Naive B cell (primary cell): ENCODE measurements at regions not wholly inside any gene's neighbourhood (a gene's known extent, or its start where the extent isn't known, plus 50 kb on each side); places are given as distances from the start of the nearest gene placed in this dataset.
"Not testable (repeated sequence)": the region's sequence is repeated elsewhere in the genome, so short reads cannot be mapped to it uniquely, and the experiment has no call there.

ENCODE experiments used
- ATAC-seq, 2 donors: fragments of 150-1000 bp; cut with Tn5 transposase; 2 replicates each; pipeline ENCODE4 v1.10.0; 2021; ENCODE audit warnings: low read depth in 2 of 2, mild to moderate bottlenecking in 2 of 2, moderate library complexity in 2 of 2
- DNase-seq: peaks from one replicate; pipeline ENCODE4 v3.0.0; 2022
- H3K27ac Mint-ChIP-seq, 6 donors: one replicate each; pipeline ENCODE4 v1.8.0; 2020 to 2022; ENCODE audit warnings: mild to moderate bottlenecking in 6 of 6, mixed read lengths in 6 of 6, moderate library complexity in 5 of 6, inconsistent platforms in 2 of 6
- H3K27me3 Mint-ChIP-seq, 3 donors: one replicate each; pipeline ENCODE4 v1.8.0; 2021 to 2022; ENCODE audit warnings: mixed read lengths in 3 of 3, mild to moderate bottlenecking in 1 of 3
- H3K36me3 Mint-ChIP-seq, 2 donors: one replicate each; pipeline ENCODE4 v1.8.0; 2020 to 2022; ENCODE audit warnings: mixed read lengths in 2 of 2, inconsistent platforms in 1 of 2, mild to moderate bottlenecking in 1 of 2
- H3K4me1 Mint-ChIP-seq, 3 donors: one replicate each; pipeline ENCODE4 v1.8.0; 2020 to 2022; ENCODE audit warnings: mixed read lengths in 3 of 3, inconsistent platforms in 1 of 3, mild to moderate bottlenecking in 1 of 3, moderate library complexity in 1 of 3
- H3K4me3 Mint-ChIP-seq, 8 donors: one replicate each; pipeline ENCODE4 v1.8.0; 2020 to 2022; ENCODE audit warnings: mild to moderate bottlenecking in 8 of 8, mixed read lengths in 8 of 8, moderate library complexity in 8 of 8, inconsistent platforms in 2 of 8
- H3K9me3 Mint-ChIP-seq, 7 donors: one replicate each; pipeline ENCODE4 v1.8.0; 2020 to 2022; ENCODE audit warnings: mixed read lengths in 7 of 7, mild to moderate bottlenecking in 5 of 7, inconsistent platforms in 2 of 7, moderate library complexity in 1 of 7

- H3K4me3 Mint-ChIP-seq, result no peak overlapping the region
- peaks cover 0 to 6% (median 0%) of the 10 kb centered on the region in 7 donors for H3K9me3 Mint-ChIP-seq
- H3K4me1 Mint-ChIP-seq, result no peaks in the 10 kb centered on the region
- DNase-seq (no peak), ATAC-seq (no peak)
- H3K27ac Mint-ChIP-seq, result no peak overlapping the region
- H3K27me3 Mint-ChIP-seq, result no peaks in the 10 kb centered on the region
- no peaks in the 10 kb centered on the region for H3K36me3 Mint-ChIP-seq
Measured at GRCh38 chr12:83958997-83959396, 953.6 kb downstream of the SLC6A15 start.

- Mint-ChIP-seq H3K27ac (no peak overlapping the region), H3K9me3 (peaks cover 0 to 6% (median 3%) of the 10 kb centered on the region in 7 donors), H3K4me1 (no peaks in the 10 kb centered on the region), H3K36me3 (peaks cover 0 to 4% of the 10 kb centered on the region in 2 donors), H3K4me3 (no peak overlapping the region), H3K27me3 (no peaks in the 10 kb centered on the region)
- no peak for DNase-seq
- no peak for ATAC-seq
Measured at GRCh38 chr12:83954956-83955601, 957.5 kb downstream of the SLC6A15 start.

- no peaks in the 10 kb centered on the region for H3K27me3 Mint-ChIP-seq
- H3K9me3 Mint-ChIP-seq, result peaks cover 0 to 8% (median 3%) of the 10 kb centered on the region in 7 donors
- no peak overlapping the region for H3K27ac Mint-ChIP-seq
- no peak overlapping the region for H3K4me3 Mint-ChIP-seq
- no peaks in the 10 kb centered on the region for H3K4me1 Mint-ChIP-seq
- H3K36me3 Mint-ChIP-seq, result peaks cover 0 to 4% of the 10 kb centered on the region in 2 donors
- DNase-seq (no peak), ATAC-seq (no peak)
Measured at GRCh38 chr12:83954071-83954789, 958.4 kb downstream of the SLC6A15 start.

DNA sequence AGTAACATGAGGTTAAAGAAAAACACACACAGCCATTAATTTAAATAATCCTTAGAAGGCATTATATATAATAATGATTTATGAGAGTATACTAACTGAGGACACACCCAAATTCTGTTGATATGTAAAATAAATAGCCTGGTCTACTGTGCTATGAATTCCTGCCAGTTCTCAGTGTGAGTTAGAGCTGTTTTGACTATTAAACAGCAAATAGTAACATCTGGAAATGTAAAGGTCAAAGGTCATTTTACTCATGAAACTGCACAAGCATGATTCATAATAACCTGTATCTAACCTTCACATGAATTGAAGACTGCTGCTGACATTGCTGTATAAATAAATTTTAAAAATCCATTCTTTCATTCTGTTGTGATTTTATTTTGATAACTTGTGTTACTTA, 966.7 kb downstream of the SLC6A15 start:
- peaks cover 0 to 8% (median 4%) of the 10 kb centered on the region in 7 donors for H3K9me3 Mint-ChIP-seq
- no peaks in the 10 kb centered on the region for H3K27me3 Mint-ChIP-seq
- no peak for DNase-seq
- no peak for ATAC-seq
- no peak overlapping the region for H3K27ac Mint-ChIP-seq
- H3K4me1 Mint-ChIP-seq, result no peaks in the 10 kb centered on the region
- peaks cover 0 to 4% of the 10 kb centered on the region in 2 donors for H3K36me3 Mint-ChIP-seq
- no peak overlapping the region for H3K4me3 Mint-ChIP-seq

DNA sequence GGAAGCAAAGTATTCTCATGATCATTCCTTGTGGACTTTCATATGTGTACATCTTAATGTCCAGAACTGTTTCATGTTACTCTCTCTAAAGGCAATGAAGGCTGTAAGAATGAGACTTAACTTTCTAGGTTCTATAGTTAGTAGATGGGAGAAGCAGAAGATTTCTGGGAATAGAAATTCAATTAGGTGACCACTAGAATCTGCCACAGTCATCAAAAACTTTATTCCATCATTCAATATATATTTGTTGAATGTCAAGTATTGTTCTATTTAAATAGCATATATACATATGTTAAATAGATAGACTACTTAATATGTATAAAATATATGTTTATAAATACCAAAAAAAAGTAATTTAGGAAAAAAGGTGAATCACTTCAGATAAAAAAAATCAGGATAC, 972.9 kb downstream of the SLC6A15 start:
- no peak overlapping the region for H3K4me3 Mint-ChIP-seq
- H3K36me3 Mint-ChIP-seq, result no peaks in the 10 kb centered on the region
- no peak for ATAC-seq
- DNase-seq, result no peak
- H3K27me3 Mint-ChIP-seq, result no peaks in the 10 kb centered on the region
- peaks cover 0 to 2% (median 0%) of the 10 kb centered on the region in 7 donors for H3K9me3 Mint-ChIP-seq
- H3K4me1 Mint-ChIP-seq, result no peaks in the 10 kb centered on the region
- H3K27ac Mint-ChIP-seq, result no peak overlapping the region

- Mint-ChIP-seq H3K4me1 (no peaks in the 10 kb centered on the region), H3K9me3 (peaks cover 0 to 13% (median 3%) of the 10 kb centered on the region in 7 donors), H3K27me3 (no peaks in the 10 kb centered on the region), H3K4me3 (no peak overlapping the region), H3K27ac (no peak overlapping the region), H3K36me3 (no peaks in the 10 kb centered on the region)
- ATAC-seq, result no peak
- no peak for DNase-seq
Measured at GRCh38 chr12:83933615-83934014, 979.0 kb downstream of the SLC6A15 start.

DNA sequence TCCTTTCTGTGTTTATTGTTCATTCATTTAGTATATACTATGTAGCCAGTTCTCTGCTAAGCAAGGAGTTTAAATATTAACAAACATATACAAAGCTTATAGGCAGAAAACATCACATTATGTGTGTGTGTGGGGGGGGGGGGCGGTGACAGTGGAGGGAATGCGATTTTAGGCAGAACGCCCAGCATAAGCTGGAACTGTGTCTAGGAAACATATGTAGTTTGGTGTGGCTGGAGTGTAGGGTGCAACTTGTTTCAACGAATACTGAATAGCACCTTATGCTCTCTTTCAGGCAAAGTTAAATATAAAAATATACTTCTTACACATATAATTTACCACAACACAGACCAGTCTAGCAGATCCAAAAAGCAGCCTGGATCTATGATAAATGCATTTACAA, 980.6 kb downstream of the SLC6A15 start:
- DNase-seq, result no peak
- peaks cover 0 to 13% (median 3%) of the 10 kb centered on the region in 7 donors for H3K9me3 Mint-ChIP-seq
- no peaks in the 10 kb centered on the region for H3K36me3 Mint-ChIP-seq
- ATAC-seq, result no peak
- H3K27me3 Mint-ChIP-seq, result no peaks in the 10 kb centered on the region
- H3K4me1 Mint-ChIP-seq, result no peaks in the 10 kb centered on the region
- no peak overlapping the region for H3K27ac Mint-ChIP-seq
- H3K4me3 Mint-ChIP-seq, result no peak overlapping the region

- Mint-ChIP-seq H3K4me1 (no peaks in the 10 kb centered on the region), H3K9me3 (peaks cover 0 to 13% (median 3%) of the 10 kb centered on the region in 7 donors), H3K36me3 (no peaks in the 10 kb centered on the region), H3K27me3 (no peaks in the 10 kb centered on the region), H3K4me3 (no peak overlapping the region), H3K27ac (no peak overlapping the region)
- ATAC-seq (no peak), DNase-seq (no peak)
Measured at GRCh38 chr12:83931451-83931850, 981.1 kb downstream of the SLC6A15 start.

DNA sequence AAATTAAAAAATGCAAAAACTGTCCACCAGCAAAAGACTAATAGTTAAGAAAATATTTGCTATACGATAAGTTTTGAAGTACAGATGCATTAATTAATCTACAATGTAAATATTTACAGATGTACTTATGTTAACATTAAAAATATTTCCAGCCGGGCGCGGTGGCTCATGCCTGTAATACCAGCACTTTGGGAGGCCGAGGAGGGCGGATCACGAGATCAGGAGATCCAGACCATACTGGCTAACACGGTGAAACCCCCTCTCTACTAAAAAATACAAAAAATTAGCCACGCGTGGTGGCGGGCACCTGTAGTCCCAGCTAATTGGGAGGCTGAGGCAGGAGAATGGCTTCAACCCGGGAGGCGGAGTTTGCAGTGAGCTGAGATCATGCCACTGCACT, 982.8 kb downstream of the SLC6A15 start:
- not testable (repeated sequence) for H3K27ac Mint-ChIP-seq, H3K4me1 Mint-ChIP-seq, H3K36me3 Mint-ChIP-seq, H3K4me3 Mint-ChIP-seq, H3K27me3 Mint-ChIP-seq, ATAC-seq, DNase-seq
- peaks cover 0 to 13% (median 3%) of the 10 kb centered on the region in 7 donors for H3K9me3 Mint-ChIP-seq

- Mint-ChIP-seq H3K27ac (no peak overlapping the region), H3K4me3 (no peak overlapping the region), H3K4me1 (no peaks in the 10 kb centered on the region)
Measured at GRCh38 chr12:83920821-83921547, 991.6 kb downstream of the SLC6A15 start.

GRCh38 chr12:83919081-83919480, 993.5 kb downstream of the SLC6A15 start:
- ATAC-seq (no peak), DNase-seq (no peak)
- no peaks in the 10 kb centered on the region for H3K4me1 Mint-ChIP-seq
- H3K4me3 Mint-ChIP-seq, result no peak overlapping the region
- H3K9me3 Mint-ChIP-seq, result no peaks in the 10 kb centered on the region
- no peaks in the 10 kb centered on the region for H3K36me3 Mint-ChIP-seq
- H3K27ac Mint-ChIP-seq, result no peak overlapping the region
- H3K27me3 Mint-ChIP-seq, result no peaks in the 10 kb centered on the region

More at GRCh38 chr12:83920821-83921547, 991.6 kb downstream of the SLC6A15 start:
- Mint-ChIP-seq H3K36me3 (no peaks in the 10 kb centered on the region), H3K27me3 (no peaks in the 10 kb centered on the region), H3K9me3 (no peaks in the 10 kb centered on the region)
- ATAC-seq, result no peak
- DNase-seq, result no peak

- H3K27ac Mint-ChIP-seq, result no peak overlapping the region
- no peaks in the 10 kb centered on the region for H3K36me3 Mint-ChIP-seq
- H3K4me3 Mint-ChIP-seq, result peak overlapping the region in 1 of 8 donors; percentile 79
- H3K4me1 Mint-ChIP-seq, result no peaks in the 10 kb centered on the region
- ATAC-seq (no peak), DNase-seq (no peak)
- no peaks in the 10 kb centered on the region for H3K27me3 Mint-ChIP-seq
- peaks cover 0 to 17% (median 11%) of the 10 kb centered on the region in 7 donors for H3K9me3 Mint-ChIP-seq
Measured at GRCh38 chr12:83904175-83904574, 1008.4 kb downstream of the SLC6A15 start.

GRCh38 chr12:83896416-83896815, 1016.2 kb downstream of the SLC6A15 start:
- Mint-ChIP-seq H3K4me1 (no peaks in the 10 kb centered on the region), H3K36me3 (no peaks in the 10 kb centered on the region), H3K9me3 (peaks cover 0 to 23% (median 6%) of the 10 kb centered on the region in 7 donors), H3K27me3 (no peaks in the 10 kb centered on the region), H3K27ac (no peak overlapping the region), H3K4me3 (no peak overlapping the region)
- DNase-seq (no peak), ATAC-seq (no peak)

DNA sequence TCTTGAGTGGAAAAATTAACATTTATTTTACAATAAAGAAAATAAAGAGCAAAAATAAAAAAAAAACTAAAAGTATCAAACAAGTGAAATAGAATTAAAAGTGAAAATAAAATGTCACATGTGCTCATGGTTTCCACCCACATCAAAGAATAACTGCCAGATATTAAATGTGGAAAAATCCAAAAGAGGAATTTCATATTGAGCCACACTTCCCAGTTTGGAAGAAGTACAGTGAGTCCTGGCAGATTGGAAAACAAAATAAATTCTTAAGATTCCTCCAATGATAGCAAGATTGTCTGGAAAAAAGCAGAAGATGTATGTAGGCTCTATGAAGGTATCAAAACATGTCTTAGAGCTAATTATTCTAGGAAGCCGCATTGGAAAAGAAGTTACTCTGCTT, 1019.5 kb downstream of the SLC6A15 start:
- ATAC-seq (no peak), DNase-seq (no peak)
- Mint-ChIP-seq H3K36me3 (no peaks in the 10 kb centered on the region), H3K4me3 (no peak overlapping the region), H3K9me3 (peaks cover 0 to 12% (median 4%) of the 10 kb centered on the region in 7 donors), H3K27me3 (no peaks in the 10 kb centered on the region), H3K27ac (no peak overlapping the region), H3K4me1 (no peaks in the 10 kb centered on the region)
